GF-D8 (cell line): ENCODE measurements at regions not wholly inside any gene's neighbourhood (a gene's known extent, or its start where the extent isn't known, plus 50 kb on each side); places are given as distances from the start of the nearest gene placed in this dataset.
"Not testable (repeated sequence)": the region's sequence is repeated elsewhere in the genome, so short reads cannot be mapped to it uniquely, and the experiment has no call there.

ENCODE experiments used
- DNase-seq: peaks from one replicate; lab custom pipeline; 2025; lab: John Stamatoyannopoulos, UW

DNA sequence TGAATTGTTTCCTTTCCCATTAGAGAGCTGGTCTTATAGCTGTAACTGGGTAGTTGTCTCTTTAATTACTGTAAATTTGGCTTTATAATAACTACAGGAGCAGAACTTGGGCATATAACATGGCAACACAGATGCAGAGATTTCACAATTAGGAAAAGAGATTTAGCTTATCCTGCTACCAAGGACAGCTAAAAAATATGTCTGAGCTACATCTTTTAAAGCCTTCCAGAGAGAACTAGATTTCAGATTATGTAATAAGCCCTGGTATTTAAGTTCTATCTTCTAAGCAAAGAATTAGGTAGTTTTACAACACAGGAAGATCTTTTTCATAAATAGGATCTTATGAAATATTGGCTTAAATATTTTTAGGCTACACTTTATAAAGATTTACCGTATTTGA is 313.8 kb downstream of the S1PR1 start:
- DNase-seq, result no peak

DNA sequence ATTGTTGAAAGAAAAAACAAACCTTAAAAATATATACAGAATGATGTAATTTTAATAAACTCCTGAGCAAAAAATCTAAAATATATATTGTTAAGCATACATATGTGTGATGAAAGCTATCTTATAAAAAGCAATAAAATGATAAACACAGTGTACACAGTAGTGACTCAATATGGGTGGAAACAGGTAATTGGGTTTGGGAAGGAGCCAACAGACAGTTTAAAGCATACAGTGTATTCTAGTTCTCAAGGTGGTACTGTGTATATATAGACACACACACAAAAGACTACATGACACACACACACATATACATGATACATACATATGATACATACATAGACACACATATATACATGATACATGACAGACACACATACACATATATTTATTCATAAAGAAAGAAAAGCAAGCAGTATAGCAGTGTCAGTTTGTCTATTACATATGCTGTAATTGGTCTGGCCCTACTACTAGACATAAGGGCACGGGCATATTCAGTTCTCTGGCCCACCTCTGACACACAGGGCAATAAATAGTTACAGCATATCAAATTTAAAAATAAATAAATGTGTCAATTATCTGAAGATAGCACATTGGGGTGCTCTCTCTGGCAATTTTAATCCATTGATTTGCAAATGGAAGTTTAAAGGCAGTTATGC is 330.2 kb downstream of the S1PR1 start:
- DNase-seq, result no peak

DNA sequence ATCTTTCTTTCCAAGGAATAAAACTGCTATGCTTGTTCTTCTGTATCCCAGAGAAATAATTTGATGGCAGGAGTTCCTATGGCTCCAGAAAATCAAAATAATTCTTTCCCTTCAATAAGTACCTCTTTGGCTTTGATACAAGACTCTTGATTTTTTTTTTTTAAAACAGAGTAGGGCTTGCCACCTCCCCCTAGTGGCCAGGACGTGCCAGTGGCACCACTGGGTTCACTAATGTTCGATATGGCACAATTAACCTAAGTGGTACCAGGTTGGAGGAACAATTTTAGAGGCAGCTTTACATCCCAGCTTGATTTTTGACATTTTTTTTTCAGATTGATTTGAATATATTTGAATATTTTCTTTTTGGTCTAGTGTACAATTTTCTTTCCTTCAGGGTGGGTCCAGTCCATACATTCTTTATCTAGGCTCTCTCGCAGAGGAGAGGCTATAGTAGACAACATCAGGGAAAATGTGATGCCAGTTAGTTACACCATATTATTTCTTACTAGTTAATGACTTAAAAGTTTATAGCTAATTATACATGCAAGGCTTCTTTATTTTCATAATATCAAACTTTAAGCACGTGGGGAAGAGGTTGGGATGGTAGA is 330.9 kb downstream of the S1PR1 start:
- no peak for DNase-seq

DNA sequence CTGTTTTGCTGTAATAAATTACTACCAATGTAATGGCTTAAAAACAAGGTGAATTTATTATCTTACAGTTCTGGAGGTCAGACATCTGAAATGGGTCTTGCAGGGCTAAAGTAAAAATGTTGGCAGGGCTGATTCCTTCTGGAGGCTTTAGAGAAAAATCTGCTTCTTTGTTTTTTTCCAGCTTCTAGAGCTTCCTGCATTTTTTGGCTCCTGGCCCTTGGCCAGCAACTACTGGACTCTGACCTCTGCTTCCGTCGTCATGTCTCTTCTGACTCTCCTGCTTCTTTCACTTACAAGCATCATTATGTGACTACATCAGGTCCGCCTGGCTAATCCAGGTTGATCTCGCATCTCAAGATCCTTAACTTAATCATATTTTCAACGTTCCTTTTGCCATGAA is 350.9 kb downstream of the S1PR1 start:
- DNase-seq, result no peak

DNA sequence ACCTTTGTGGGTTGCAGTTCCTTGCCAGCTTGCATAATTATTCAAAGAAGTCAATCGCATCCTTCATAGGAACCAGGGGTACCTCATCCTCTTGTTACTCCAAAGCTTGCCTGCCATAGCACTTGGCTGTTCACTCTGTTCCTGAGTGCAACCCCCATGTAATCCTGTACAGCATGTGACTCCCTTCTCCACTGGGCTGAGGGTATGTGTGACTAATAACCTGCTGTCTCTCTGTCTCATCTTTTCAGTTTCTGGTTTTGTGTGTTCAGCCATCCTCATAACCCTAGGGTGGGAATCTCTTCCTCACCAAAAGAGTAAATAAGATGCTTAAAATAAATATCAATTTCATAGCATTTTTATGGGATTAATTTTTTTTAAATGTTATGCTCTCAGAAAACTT is 351.9 kb downstream of the S1PR1 start:
- DNase-seq, result no peak

DNA sequence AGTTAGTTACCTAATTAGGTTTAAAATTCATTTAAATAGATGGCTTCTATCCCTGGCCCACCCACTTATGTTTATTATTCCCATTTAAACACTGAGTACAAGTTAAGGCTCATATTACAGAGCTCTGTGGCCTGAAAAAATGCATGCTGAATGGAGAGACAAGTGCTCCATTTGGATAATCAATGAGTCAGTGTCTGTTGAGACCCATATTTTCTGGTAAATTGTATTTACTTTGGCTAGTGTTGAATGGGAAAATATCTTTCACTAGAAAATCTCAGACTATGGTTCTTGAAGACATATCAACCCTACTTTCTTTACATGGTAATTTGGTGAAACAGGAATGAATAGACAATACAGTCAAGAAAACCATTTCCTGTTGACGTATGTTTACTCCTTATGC is 356.0 kb downstream of the S1PR1 start:
- DNase-seq, result no peak

DNA sequence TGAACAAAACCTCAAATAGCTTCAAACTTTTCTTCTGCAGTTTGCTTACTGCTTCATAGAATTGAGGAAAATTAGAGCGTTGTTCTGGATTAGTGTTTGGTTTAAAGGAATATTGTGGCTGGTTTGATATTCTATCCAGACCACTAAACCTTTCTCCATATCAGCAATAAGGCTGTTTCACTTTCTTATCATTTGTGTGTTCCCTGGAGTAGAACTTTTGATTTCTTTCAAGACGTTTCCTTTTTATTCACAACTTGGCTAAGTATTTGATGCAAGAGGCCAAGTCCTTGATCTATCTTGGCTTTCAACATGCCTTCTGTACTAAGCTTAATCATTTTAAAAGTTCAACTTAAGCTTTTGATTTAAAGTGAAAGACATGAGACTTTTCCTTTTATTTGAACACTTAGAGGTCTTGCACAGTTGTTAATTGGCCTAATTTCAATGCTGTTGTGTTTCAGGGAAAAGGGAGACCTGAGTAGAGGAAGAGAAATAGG is 359.1 kb downstream of the S1PR1 start:
- no peak for DNase-seq

DNA sequence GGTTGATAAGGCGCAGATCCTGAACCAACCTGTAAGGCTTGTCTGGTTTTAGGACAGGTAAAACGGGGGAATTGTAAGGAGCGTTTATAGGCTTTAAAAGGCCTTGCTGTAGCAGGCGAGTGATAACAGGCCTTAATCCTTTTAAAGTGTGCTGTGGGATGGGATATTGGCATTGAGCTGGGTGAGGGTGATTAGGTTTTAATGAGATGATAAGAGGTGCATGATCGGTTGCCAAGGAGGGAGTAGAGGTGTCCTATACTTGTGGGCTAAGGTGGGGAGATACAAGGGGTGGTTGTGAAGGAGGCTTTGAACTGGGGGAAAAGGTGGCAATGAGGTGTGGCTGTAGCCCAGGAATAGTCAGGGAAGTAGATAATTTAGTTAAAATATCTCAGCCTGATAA is 363.8 kb downstream of the S1PR1 start:
- not testable (repeated sequence) for DNase-seq

DNA sequence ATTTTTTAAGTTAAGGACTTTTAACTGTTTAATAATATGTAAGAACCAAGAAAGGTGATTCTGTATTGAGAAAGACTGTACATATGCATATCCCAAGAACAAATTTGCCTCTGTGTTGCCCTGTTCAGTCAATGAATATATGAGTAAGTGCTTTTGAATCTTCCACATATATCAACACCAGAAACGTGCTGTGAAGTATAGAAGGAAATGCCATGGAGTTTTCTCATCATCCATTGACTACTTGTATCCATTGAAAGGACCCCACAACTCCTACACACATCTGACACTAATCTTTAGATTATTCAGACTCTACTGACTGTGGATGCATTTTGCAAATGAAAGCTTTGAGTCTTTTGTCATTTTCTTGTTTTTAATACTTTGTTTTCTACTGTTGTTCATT is 366.9 kb downstream of the S1PR1 start:
- no peak for DNase-seq

DNA sequence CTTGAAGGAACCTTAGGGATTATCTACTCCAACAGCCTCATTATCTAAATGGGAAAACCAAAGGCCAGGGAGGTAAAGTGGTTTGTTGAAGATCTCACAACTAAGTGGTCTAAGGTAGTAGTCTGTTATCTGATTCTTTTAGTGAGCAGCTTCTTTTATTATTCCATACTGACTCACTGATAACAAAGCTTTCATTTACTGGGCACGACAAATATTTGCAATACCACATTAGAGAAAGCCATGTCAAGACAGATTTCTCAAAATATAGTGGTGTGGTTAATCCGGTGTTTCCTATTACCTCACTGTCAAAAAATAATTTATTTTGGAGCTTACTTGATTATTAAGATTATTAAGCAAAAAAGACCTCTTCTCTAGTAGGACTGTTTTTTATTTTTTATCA is 369.1 kb downstream of the S1PR1 start:
- DNase-seq, result no peak

DNA sequence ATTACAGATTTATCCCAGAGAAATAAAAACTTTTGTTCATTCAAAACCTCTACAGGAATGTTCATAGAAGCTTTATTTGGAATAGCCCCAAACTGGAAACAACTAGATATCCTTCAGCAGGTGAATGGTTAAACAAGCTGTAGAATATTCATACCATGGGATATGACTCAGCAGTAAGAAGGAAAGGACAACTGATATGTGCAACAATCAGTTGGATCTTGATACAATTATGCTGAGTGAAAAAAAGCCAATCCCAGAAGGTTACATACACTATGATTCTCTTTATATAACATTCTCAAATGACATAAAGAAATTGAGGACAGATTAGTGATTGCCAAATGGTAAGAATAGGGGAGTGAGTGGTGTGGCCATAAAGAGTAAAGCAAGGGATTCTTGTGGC is 376.7 kb downstream of the S1PR1 start:
- DNase-seq, result no peak

DNA sequence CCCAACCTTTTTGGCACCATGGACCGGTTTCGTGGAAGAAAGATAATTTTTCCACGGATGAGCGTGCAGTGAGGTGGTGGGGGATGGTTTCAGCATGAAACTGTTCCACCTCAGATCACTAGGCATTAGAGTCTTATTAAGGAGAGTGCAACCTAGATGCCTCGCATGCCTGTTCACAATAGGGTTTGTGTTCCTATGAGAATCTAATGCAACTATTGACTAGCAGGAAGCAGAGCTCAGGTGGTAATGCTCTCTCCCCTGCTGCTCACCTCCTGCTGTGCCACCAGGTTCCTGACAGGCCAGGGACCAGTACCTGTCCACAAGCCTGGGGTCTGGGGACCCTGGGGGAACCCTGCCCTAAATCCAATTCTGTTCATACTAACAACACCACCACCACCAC is 377.8 kb downstream of the OLFM3 start:
- no peak for DNase-seq

DNA sequence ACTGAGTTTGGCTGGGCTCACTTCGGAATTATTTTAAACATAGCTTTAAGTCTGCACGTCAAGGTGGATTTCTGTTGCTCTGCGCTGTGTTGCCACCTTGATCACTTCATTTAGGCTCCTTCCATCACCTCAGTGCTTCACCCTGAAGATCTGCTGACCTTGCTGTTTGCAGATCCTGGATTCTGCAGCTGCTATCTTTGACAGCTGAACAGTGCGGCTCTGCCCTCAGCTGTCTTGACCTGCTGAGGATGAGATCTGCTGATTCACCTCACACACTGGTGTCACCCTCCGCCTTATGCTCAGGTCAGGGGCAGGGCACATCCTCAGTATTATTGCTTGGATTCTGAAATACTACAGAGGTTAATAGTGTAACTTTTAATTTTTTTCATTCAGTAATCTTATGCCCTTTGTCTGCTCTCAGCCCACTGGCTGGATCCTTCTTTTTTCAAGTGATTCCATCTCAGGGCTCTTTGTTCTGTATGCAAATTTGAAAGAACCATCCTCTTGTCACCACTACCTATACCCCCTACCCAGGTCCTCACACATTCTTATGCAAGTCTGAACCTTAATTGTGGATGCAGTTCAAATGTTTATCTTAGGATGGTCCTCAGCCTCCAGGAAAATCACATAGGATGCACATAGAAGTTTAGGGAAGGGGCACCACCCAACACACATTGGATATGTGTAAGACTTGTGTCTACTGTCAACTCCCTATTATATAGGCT is 364.0 kb downstream of the OLFM3 start:
- DNase-seq, result no peak

DNA sequence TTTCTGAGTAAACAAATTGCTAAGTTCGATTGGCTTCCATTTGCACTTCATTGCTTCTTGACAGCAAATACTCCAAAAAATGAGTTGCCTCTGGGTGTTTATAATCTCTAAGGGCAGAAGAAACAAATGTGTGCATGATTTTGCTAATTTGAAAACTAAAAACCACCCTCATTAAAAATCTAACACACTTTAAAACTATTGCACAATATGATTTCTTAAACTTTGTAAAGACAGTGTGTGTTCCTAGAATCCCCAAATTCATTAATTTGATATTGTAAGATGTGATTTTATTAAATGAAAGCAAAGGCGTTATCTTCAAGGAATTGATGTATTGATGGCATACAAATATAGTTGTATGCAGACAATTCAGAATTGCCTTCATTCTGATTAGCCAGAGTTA is 350.9 kb downstream of the OLFM3 start:
- DNase-seq, result no peak

DNA sequence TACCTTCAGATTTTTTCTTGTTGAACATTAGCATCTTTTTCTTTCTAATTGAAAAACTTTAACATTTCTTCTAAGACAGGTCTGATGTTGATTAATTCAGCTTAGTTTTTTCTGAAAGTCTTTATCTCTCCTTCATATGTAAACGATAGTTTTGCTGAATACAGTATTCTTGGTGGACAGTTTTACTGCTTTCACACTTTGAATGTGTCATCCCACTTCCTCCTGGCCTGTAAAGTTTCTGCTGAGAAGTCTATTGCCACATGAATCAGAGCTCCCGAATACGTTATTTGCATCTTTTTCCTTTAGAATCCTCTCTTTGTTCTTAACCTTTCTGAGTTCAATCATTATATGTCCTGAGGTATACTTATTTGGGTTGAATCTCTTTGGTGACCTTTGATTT is 344.2 kb downstream of the OLFM3 start:
- DNase-seq, result no peak

DNA sequence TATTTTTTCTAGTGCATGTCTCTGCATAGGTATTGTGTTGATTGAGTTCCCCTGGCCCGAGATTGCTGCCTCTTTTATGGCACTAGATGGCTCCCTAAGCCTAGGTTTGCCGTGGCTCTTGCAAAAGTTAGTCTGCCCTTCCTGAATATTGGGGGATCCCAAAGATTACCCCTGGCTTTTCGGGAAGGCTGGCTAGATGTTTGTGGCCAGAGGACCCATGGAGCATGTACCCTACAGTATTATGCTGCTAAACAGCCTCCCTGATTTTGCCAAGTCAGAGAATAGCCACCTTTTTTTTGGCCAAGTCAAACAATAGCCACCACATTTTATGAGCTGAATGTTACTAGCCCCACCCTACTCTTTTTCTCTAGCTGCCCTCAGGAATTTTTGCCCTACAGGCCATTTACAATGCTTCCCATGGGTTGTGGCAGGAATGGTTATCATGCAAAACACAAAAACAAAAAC is 343.2 kb downstream of the OLFM3 start:
- no peak for DNase-seq

DNA sequence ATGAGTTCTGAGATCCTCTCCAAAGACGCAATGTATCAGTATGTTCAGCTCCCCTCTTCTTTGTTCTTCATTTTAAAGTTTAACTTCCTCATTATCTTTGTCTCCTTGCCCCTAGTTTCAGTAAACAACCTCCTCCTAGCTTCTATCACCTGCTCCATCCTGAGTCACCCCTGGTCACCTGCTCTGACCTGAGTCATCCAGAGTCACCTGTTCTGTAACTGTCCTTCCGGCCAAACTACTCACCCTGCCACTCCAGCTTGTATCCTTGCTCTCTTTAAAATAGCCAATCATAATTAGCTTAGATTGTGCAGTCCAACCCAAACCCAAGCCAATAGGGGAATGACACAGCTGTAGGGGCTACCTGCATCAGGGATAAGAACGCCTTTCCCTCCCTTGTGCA is 332.0 kb downstream of the OLFM3 start:
- DNase-seq, result no peak

DNA sequence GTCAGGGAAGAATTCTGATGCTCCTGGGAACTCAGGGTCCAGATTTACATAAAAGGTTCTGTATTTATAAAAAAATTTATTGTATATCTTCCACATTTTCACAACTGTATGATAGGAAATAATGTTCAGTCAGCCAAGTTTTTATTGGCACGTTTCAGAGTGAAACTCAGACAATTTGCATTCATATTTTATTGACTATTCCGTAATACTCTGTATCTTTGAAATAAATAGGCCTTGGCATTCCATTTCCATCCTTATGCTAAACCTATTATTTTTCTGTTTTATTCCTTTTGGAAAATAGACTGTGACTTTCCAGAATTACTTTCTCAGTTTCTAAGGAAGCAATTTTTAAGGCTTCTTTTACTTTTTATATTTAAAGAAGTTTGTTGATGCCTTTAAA is 329.0 kb downstream of the OLFM3 start:
- DNase-seq, result no peak

DNA sequence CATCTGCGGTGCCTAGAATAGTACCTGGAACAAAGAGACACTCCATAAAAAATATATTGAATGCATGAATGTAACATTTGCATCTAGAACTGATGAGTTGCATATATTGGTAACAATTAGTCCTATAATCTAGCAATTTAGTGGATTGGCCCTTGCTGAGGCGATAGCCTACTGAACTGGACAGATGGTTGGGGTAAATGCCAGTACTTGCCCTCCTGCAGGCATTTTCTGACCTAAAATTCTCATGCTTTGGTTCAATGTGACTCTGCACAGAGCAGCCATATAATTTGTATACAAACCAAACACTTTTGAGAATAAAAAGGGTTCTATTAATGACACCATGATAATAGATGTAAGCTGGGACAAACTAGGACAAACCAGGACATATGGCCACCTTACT is 313.6 kb downstream of the OLFM3 start:
- DNase-seq, result no peak

DNA sequence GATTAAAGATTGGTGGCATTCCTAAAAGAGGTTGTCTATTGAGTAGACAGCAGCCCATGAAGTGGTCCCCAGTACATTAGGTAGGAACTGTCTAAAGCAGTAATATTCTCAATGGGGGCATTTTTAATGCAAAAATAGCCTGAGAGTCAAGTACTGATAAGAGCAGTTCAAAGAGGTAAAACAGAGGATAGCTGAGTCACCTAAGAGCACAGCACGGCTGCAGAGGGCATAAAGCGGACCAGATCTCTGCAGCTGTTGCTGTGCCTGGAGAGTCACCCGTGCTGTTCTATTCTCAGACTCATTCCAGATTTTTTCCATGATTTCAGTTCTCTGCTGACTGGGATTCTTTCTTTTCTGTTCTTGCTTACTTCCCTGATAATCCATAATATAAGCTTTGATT is 313.2 kb downstream of the OLFM3 start:
- no peak for DNase-seq

DNA sequence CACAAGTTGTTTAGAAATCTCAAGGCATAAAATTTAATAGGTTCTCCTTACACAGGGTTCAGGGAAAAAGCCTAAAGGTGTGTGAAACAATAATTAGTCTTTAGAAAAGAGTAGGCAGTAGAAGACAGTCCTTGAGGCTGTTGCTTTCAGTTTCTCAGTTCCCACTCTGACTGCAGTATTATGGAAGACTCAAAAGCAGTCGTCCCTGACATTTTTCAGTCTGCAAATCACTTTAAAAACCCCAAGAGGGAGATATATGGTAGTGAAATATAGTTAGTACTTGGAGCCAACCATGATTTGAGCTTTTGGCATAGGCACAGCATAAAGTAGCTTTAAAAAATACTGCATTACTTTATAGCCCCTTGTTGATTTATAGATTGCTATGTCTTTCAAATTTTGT is 299.7 kb downstream of the OLFM3 start:
- DNase-seq, result no peak

DNA sequence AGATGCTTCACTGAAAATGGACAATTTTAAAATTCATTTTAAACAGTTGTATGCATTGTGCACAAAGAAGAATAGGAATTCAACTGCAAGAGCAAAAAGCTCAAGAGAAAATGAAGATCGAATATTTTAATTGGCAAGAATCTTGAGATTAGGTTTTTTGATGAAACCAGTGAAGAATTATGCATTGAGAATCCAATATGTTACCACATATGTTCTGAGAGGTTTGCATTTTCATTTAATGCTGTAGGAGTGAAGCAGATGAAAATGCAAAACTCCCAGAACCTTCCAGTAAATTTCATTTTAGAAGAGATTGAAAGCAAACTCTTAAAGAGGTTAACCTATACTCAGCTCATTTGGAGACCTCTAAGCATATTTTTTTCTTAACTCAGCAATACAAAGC is 298.0 kb downstream of the OLFM3 start:
- no peak for DNase-seq

DNA sequence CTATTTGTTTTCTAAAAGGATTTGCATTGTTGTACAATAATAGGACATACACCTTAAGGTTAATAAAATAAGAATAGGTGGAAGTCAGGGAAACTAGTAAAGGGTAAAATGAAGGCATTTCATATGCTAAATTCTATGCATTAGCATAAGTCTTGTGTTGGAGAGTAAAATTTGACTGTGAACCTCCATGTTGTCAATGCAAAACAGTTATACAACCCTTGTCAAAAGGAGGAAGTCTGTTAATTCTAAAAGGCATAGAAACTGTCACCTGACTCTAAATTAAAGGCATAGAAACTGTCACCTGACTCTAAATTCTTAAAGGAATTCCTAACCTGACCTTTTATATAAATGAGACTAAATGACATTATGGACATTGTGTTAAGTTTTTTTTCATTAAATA is 291.8 kb downstream of the OLFM3 start:
- DNase-seq, result no peak
